Smooth muscle cell (in vitro differentiated cells): ENCODE measurements at regions not wholly inside any gene's neighbourhood (a gene's known extent, or its start where the extent isn't known, plus 50 kb on each side); places are given as distances from the start of the nearest gene placed in this dataset.

Experiments used
- DNase-seq: peaks from one replicate; lab custom pipeline; 2025; ENCODE audit not compliant: unreplicated experiment; lab: John Stamatoyannopoulos, UW
- H2AFZ ChIP-seq: fragments of 200-600 bp; sonication (generic); 2 replicates; pipeline ENCODE4 v1.6.0; 2016; ENCODE audit warnings: antibody characterized with exemption, low read depth, mild to moderate bottlenecking
- H3F3A ChIP-seq: fragments of 200-600 bp; sonication (generic); 2 replicates; pipeline ENCODE4 v1.6.0; 2017; ENCODE audit warnings: antibody characterized with exemption, low read depth
- H3K27ac ChIP-seq: fragments of 200-600 bp; sonication (generic); 2 replicates; pipeline ENCODE4 v1.5.1; 2016; ENCODE audit warnings: low read depth, mild to moderate bottlenecking
- H3K27me3 ChIP-seq: fragments of 200-600 bp; sonication (generic); 2 replicates; pipeline ENCODE4 v1.6.1; 2016; ENCODE audit warnings: low read depth, mild to moderate bottlenecking
- H3K36me3 ChIP-seq: fragments of 200-600 bp; sonication (generic); 2 replicates; pipeline ENCODE4 v1.5.1; 2016; ENCODE audit warnings: low read depth
- H3K4me1 ChIP-seq: fragments of 200-600 bp; sonication (generic); 2 replicates; pipeline ENCODE4 v1.5.1; 2016; ENCODE audit warnings: low read depth
- H3K4me2 ChIP-seq: fragments of 200-600 bp; sonication (generic); 2 replicates; pipeline ENCODE4 v1.6.0; 2016; ENCODE audit warnings: mild to moderate bottlenecking
- H3K4me3 ChIP-seq: fragments of 200-600 bp; sonication (generic); 2 replicates; pipeline ENCODE4 v1.5.1; 2016; ENCODE audit warnings: mild to moderate bottlenecking
- H3K79me2 ChIP-seq: fragments of 200-600 bp; sonication (generic); 2 replicates; pipeline ENCODE4 v1.6.0; 2016; ENCODE audit warnings: low read depth, mild to moderate bottlenecking
- H3K9ac ChIP-seq: fragments of 200-600 bp; sonication (generic); 2 replicates; pipeline ENCODE4 v1.6.0; 2016; ENCODE audit warnings: low read depth
- H3K9me3 ChIP-seq: fragments of 200-600 bp; sonication (generic); replicated peaks from 2 replicates; pipeline ENCODE4 v1.5.1; 2016; ENCODE audit warnings: low read depth
- H4K20me1 ChIP-seq: fragments of 200-600 bp; sonication (generic); 2 replicates; pipeline ENCODE4 v1.6.0; 2016; ENCODE audit warnings: low read depth
- WGBS: methylation state at CpG from one replicate; pipeline ENCODE4 v1.1.7; 2016; ENCODE audit warnings: low lambda C conversion rate; 5-methylcytosine and 5-hydroxymethylcytosine counted together
- TF ChIP-seq, protein P1 (sequence below): fragments of 200-600 bp; sonication (generic); IDR thresholded peaks from 2 replicates; pipeline ENCODE4 v1.5.1; 2017; ENCODE audit warnings: borderline replicate concordance, mild to moderate bottlenecking, antibody characterized with exemption; ENCODE audit not compliant: insufficient read depth, poor library complexity, severe bottlenecking

- 88% methylated on average over 2 of the region's 2 CpGs for WGBS
- no peak for DNase-seq
- no peaks in the 10 kb centered on the region for H3F3A ChIP-seq
- no peak overlapping the region for H2AFZ ChIP-seq
- no peaks in the 10 kb centered on the region for H3K9me3 ChIP-seq
- H3K27ac ChIP-seq, result no peak overlapping the region
- TF ChIP-seq, protein P1, sequence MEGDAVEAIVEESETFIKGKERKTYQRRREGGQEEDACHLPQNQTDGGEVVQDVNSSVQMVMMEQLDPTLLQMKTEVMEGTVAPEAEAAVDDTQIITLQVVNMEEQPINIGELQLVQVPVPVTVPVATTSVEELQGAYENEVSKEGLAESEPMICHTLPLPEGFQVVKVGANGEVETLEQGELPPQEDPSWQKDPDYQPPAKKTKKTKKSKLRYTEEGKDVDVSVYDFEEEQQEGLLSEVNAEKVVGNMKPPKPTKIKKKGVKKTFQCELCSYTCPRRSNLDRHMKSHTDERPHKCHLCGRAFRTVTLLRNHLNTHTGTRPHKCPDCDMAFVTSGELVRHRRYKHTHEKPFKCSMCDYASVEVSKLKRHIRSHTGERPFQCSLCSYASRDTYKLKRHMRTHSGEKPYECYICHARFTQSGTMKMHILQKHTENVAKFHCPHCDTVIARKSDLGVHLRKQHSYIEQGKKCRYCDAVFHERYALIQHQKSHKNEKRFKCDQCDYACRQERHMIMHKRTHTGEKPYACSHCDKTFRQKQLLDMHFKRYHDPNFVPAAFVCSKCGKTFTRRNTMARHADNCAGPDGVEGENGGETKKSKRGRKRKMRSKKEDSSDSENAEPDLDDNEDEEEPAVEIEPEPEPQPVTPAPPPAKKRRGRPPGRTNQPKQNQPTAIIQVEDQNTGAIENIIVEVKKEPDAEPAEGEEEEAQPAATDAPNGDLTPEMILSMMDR, result no peak
- no peaks in the 10 kb centered on the region for H4K20me1 ChIP-seq
- H3K79me2 ChIP-seq, result no peaks in the 10 kb centered on the region
- no peaks in the 10 kb centered on the region for H3K4me1 ChIP-seq
- H3K27me3 ChIP-seq, result peaks cover 18% of the 10 kb centered on the region
- H3K36me3 ChIP-seq, result no peaks in the 10 kb centered on the region
- no peak overlapping the region for H3K4me3 ChIP-seq
- H3K9ac ChIP-seq, result no peak overlapping the region
- H3K4me2 ChIP-seq, result no peak overlapping the region
These were observed 361.4 kb downstream of the EPHA4 start for GRCh38 chr2:221210686-221211085.

- TF ChIP-seq, protein P1, result no peak
- Histone ChIP-seq H3K4me3 (no peak overlapping the region), H3K27me3 (peaks cover 14% of the 10 kb centered on the region), H4K20me1 (no peaks in the 10 kb centered on the region), H3K4me2 (no peak overlapping the region), H3K79me2 (no peaks in the 10 kb centered on the region), H3K9me3 (no peaks in the 10 kb centered on the region), H2AFZ (no peak overlapping the region), H3K27ac (no peak overlapping the region), H3K36me3 (no peaks in the 10 kb centered on the region), H3K4me1 (no peaks in the 10 kb centered on the region), H3F3A (no peaks in the 10 kb centered on the region), H3K9ac (no peak overlapping the region)
- WGBS, result 77% methylated on average over 3 of the region's 3 CpGs
- DNase-seq, result no peak
These were observed 360.5 kb downstream of the EPHA4 start for GRCh38 chr2:221211653-221212052.

- no peak for DNase-seq
- Histone ChIP-seq H3K9ac (no peak overlapping the region), H3K4me3 (no peak overlapping the region), H3K36me3 (no peaks in the 10 kb centered on the region), H3K4me2 (no peak overlapping the region), H3K27ac (no peak overlapping the region), H3F3A (no peaks in the 10 kb centered on the region), H3K27me3 (peaks cover 13% of the 10 kb centered on the region), H3K4me1 (no peaks in the 10 kb centered on the region), H2AFZ (no peak overlapping the region), H4K20me1 (no peaks in the 10 kb centered on the region), H3K79me2 (no peaks in the 10 kb centered on the region), H3K9me3 (no peaks in the 10 kb centered on the region)
- 91% methylated on average over 2 of the region's 2 CpGs for WGBS
- TF ChIP-seq, protein P1, result no peak
These were observed 360.0 kb downstream of the EPHA4 start for GRCh38 chr2:221212105-221212504.

- H3K4me3 ChIP-seq, result no peak overlapping the region
- no peaks in the 10 kb centered on the region for H3K79me2 ChIP-seq
- peaks cover 13% of the 10 kb centered on the region for H3K27me3 ChIP-seq
- no peak for DNase-seq
- no peaks in the 10 kb centered on the region for H4K20me1 ChIP-seq
- no peak overlapping the region for H3K27ac ChIP-seq
- no peak overlapping the region for H3K9ac ChIP-seq
- H2AFZ ChIP-seq, result no peak overlapping the region
- H3K36me3 ChIP-seq, result no peaks in the 10 kb centered on the region
- TF ChIP-seq, protein P1, result no peak
- no peaks in the 10 kb centered on the region for H3K4me1 ChIP-seq
- no peaks in the 10 kb centered on the region for H3K9me3 ChIP-seq
- no peaks in the 10 kb centered on the region for H3F3A ChIP-seq
- 96% methylated on average over 1 of the region's 1 CpG for WGBS
- no peak overlapping the region for H3K4me2 ChIP-seq
These were observed 356.6 kb downstream of the EPHA4 start for GRCh38 chr2:221215487-221215886.
